IPS-NIHi7 (cell line): ENCODE measurements at regions not wholly inside any gene's neighbourhood (a gene's known extent, or its start where the extent isn't known, plus 50 kb on each side); places are given as distances from the start of the nearest gene placed in this dataset.

Experiments
- DNase-seq: peaks from one replicate; pipeline ENCODE4 v3.0.0; 2012; ENCODE audit warnings: mixed read lengths; ENCODE audit errors: extremely low spot score

- no peak for DNase-seq
Measured at GRCh38 chr10:10774416-10774815, 243.3 kb upstream of the CELF2 start.

- no peak for DNase-seq
Measured at GRCh38 chr10:10776363-10776762, 241.3 kb upstream of the CELF2 start.

DNA sequence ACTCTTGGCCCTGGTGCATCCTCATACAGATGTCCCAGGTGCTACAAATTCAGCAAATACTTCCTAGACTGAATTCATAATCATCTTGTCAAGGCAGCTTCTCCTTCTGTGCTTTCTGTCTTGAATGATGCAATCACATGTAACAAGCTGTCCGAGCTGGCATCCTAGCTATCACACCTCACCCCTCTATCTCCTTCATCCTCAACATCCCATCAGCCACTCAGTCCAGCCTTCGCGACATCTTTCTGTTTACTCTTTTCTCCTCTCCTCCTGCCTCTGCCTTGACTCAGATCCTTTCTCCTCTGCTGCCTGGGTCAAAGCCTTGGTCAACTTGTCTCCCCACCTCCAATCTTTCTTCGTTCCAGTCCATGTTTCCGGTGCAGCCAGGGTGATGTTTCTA is 240.4 kb upstream of the CELF2 start:
- DNase-seq = no peak

- DNase-seq = no peak
Measured at GRCh38 chr10:10777723-10778122, 239.9 kb upstream of the CELF2 start.

GRCh38 chr10:10778959-10779358 is 238.7 kb upstream of the CELF2 start:
- DNase-seq = no peak

DNA sequence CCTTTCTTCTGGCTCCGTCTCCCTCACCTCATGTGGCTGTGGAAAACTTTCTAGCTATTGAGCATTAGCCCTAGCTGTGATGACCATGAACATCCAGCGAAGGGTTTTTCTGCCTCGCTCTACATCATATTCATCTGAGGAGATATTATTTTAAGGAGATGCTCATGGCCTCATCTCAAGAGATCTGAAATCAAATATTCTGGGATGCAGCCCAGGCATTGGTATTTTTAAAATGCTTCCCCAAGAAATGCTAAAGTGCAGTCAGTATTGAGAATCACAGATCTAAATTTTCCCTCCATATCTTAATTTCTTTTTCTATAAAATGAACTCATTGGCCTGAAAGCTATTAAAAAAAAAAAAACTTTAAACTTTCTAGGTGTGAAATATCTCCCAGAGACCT is 238.2 kb upstream of the CELF2 start:
- DNase-seq = no peak

DNA sequence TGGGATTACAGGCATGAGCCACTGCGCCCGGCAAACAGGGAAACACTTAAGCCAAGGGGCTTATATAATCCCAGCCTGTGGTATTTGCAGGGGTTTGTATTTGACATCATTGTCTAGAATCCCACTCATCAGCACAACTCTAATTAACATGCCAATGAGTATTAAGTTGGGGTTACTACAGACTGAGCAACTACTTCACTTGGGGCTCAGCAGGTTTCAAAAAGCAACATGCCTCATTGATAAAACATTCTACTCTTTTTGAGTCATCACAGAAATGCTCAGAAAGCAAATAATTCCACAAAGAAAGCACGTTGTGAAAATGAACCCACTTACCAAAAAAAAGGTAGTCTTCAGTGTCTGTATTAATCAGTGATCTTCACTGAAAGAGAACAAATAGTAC is 236.9 kb upstream of the CELF2 start:
- no peak for DNase-seq

DNA sequence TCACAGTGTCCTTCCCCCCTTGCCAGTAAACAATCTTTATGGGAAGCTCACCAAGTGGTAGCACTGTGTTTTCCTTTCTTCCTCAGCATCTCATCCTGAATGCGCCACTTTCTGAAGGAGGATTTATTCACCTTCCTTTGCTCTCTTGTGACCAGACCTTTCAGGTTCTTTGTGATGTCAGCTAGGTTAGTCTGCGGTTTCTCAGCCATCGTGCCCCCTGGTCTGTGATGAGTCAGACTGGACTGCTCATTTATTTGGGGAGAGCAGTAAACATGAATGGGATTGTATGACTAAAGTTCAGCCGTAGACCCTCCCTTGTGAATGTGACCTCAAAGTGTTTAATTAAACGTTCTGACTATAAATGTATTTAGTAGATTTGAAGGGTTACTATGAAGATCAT is 235.1 kb upstream of the CELF2 start:
- no peak for DNase-seq

DNA sequence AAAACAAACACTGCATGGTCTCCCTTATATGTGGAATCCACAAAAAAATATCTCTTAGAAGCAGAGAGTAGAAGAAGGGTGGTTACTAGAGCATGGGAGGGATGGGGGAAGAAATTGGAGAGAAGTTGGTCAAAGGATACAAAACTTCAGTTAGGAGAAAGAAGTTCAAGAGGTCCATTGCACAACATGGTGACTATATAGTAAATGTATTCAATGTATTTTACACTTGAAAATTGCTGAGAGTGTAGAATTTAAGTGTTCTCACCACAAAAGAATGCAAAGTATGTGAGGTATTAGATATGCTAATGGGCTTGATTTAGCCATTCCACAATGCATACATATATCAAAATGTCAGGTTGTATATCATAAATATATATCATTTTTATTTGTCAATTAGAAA is 232.0 kb upstream of the CELF2 start:
- no peak for DNase-seq

- DNase-seq = no peak
Measured at GRCh38 chr10:10786109-10787090, 231.3 kb upstream of the CELF2 start.

GRCh38 chr10:10787586-10787985 is 230.1 kb upstream of the CELF2 start:
- DNase-seq = no peak

DNA sequence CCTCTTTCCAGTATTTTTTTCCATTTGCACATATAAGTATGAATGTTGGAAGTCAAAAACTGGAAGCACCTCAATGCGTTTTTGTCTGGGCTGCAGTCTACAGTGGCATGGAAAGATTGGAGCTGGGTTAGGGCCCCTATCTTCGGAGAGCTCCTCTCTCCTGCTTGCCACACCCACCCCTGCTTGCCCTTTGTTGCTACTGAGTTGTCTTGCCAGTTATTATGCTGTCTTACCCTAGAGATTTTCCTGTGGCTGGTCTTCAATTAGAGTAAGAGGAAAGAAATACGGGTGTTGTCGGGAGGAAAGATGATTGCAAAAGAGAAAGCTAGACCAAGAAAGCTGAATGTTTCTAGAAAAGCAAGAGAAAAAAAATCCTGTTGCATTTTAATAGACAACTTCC is 228.9 kb upstream of the CELF2 start:
- DNase-seq = no peak

DNA sequence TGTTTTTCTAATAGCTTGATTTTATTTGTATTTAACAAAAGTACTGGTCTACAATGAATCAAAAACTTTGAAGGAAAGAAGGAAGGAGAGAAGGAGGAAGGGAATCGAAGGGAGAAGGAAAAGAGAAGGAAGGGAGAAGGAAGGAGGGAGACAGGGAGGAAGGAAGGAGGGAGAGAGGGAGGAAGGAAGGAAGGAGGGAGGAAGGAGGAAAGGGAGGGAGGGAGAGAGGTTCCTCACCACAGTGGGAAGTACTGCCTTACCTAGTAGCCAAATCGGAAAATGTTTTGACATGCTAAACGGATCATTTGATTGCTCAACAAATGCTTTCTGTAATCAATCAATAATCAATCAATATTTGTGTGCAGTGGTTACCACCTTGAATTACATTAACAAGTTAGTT is 225.8 kb upstream of the CELF2 start:
- DNase-seq = no peak

GRCh38 chr10:10792681-10793080 is 225.0 kb upstream of the CELF2 start:
- DNase-seq = peak; percentile 15

DNA sequence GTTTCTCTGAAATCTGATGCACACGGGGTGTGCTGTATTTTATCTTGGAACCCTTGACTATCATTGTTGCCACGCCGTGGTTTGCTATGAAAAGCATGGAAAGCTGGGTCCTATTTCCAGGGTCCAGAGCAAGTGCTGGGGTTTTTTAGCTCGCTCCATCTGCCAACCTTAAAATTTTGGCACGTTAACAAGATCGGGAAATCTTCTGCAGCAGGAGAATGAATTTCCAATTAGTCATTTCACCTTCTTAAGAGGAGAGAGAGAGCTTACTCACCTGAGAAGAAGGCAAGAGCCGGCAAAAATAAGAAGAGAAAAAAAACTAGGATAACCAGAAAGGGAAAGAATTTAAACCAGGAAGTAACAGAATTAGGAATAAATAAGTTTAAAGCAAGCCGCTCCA is 223.6 kb upstream of the CELF2 start:
- DNase-seq = no peak

DNA sequence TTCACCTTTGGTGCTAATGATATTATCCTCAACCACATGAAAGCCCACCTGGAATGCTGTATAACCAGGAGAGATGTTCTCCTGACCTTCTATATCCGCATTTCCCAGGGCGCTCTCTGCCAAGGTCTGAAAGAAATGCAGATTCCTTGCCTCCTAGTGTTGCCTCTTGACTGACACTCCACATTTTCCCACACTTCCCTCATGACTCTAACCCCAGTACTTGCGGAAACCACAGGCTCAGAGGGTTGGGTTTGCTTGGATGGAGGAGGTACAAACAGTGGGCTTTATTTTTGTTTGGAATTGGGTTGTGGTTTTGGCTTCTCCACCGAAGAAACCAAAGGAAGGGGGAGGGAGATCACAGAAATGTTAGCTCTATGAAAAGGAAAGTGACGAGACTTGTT is 222.9 kb upstream of the CELF2 start:
- DNase-seq = no peak

DNA sequence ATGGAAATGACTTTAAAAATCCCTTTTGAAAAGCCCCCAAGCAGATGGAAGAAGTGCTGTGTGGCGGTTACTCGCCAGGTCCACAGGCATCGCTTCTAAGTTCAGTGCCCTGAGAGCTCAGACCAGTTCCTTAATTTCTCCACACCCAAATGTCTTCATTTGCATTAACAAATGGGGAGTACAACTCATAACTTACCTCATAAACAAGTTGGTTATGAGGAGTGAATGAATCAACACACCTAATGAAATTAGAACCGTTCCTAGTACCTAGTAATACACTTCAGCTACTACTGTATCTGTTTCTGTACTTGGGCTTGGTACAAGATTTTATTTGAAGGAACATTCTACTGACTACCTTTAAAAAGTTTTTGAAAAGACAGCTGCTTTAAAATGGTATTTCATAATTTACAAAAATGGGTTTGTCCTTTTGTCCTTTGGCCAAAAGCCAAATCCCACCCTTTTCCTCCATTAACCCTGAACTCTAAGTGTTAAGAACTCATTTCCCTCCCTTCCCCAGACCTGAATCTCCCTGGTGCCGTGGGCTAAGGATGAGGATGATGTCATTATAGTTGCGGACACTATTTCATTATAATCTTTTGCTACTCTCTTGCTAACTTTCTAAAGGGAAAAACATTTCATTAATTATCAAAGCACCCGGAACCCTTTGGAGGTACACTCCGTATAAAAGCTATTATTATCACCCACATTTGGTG is 221.5 kb upstream of the CELF2 start:
- DNase-seq = no peak

- peak; percentile 31 for DNase-seq
Measured at GRCh38 chr10:10796774-10797415, 220.8 kb upstream of the CELF2 start.

- DNase-seq = no peak
Measured at GRCh38 chr10:10797513-10797912, 220.2 kb upstream of the CELF2 start.

- DNase-seq = peak; percentile 29
Measured at GRCh38 chr10:10798102-10798863, 219.4 kb upstream of the CELF2 start.

DNA sequence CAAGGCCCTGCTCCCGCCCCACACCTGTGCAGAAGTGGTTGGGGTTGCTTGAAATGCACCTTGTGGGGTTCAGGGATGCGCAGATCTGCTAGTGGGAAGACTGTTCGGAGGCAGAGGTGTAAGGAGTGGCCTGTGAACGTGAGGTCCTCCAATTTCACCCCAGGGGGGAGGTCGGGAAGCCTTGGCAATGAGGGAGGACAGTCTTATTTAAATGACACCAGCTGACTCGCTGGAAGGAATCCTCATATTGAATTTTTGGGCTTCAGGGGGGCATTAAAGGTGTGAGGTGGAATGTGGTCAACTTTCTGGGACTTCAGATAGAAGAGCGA is 218.8 kb upstream of the CELF2 start:
- peak; percentile 21 for DNase-seq

DNA sequence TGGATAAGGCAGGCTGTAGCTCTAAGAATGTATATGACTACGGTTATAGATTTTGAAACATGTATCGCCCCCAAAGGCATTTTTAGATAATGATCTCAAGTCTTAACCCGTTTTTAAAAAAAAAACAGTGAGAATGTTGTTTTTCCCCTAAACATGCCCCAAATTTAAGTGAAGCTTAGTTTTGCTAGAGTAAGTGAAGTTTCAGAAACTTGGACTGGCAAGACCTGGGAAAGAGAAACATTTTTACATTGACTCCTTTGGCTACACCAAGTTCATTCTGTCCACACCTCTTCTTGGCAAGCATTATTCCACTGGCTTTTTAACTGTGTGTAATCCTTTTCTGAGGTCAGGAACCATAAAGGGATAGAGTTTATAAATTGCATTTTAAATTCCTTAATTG is 216.7 kb upstream of the CELF2 start:
- DNase-seq = no peak
